RWPE1 (cell line): ENCODE measurements at regions not wholly inside any gene's neighbourhood (a gene's known extent, or its start where the extent isn't known, plus 50 kb on each side); places are given as distances from the start of the nearest gene placed in this dataset.
"Not testable (repeated sequence)": the region's sequence is repeated elsewhere in the genome, so short reads cannot be mapped to it uniquely, and the experiment has no call there.

Source experiments
- CTCF ChIA-PET: fragments of 350-600 bp; sonication (Branson Sonifier 250); formaldehyde crosslinking; extraction: SDS; loops from one replicate; lab custom pipeline; 2021; lab: Yijun Ruan, JAX
- POLR2A ChIA-PET: fragments of 400-600 bp; formaldehyde crosslinking; extraction: SDS; loops from one replicate; lab custom pipeline; 2020; ENCODE audit warnings: antibody characterized with exemption; ENCODE audit not compliant: low non-redundant PET; lab: Yijun Ruan, JAX
- DNase-seq: peaks from one replicate; pipeline ENCODE4 v3.0.0; 2012; ENCODE audit warnings: low spot score
- H3K27ac ChIP-seq: fragments of 450-650 bp; 2 replicates; pipeline ENCODE4 v1.5.1; 2017

- peak overlapping the region; percentile 52 for H3K27ac ChIP-seq
- CTCF ChIA-PET, POLR2A ChIA-PET, DNase-seq: not testable (repeated sequence)
Measured at GRCh38 chr2:111355823-111356511, 235.3 kb downstream of the BCL2L11 start.

GRCh38 chr2:111356512-111357031 lies 235.9 kb downstream of the BCL2L11 start:
- H3K27ac ChIP-seq, CTCF ChIA-PET, POLR2A ChIA-PET, DNase-seq: not testable (repeated sequence)

GRCh38 chr2:111365986-111366640 lies 245.4 kb downstream of the BCL2L11 start:
- DNase-seq, CTCF ChIA-PET, H3K27ac ChIP-seq, POLR2A ChIA-PET: not testable (repeated sequence)

GRCh38 chr2:111366641-111367029 lies 245.9 kb downstream of the BCL2L11 start:
- POLR2A ChIA-PET, DNase-seq, CTCF ChIA-PET, H3K27ac ChIP-seq: not testable (repeated sequence)

GRCh38 chr2:111367080-111367479 lies 246.4 kb downstream of the BCL2L11 start:
- CTCF ChIA-PET, POLR2A ChIA-PET: not testable (repeated sequence)

GRCh38 chr2:111367871-111368270 lies 247.2 kb downstream of the BCL2L11 start:
- POLR2A ChIA-PET, CTCF ChIA-PET, H3K27ac ChIP-seq, DNase-seq: not testable (repeated sequence)

More at GRCh38 chr2:111367080-111367479, 246.4 kb downstream of the BCL2L11 start:
- not testable (repeated sequence) for DNase-seq, H3K27ac ChIP-seq

- H3K27ac ChIP-seq, POLR2A ChIA-PET, CTCF ChIA-PET, DNase-seq: not testable (repeated sequence)
Measured at GRCh38 chr2:111368288-111368687, 247.6 kb downstream of the BCL2L11 start.

GRCh38 chr2:111373060-111373459 lies 252.3 kb downstream of the BCL2L11 start:
- CTCF ChIA-PET, POLR2A ChIA-PET, DNase-seq, H3K27ac ChIP-seq: not testable (repeated sequence)

- DNase-seq, H3K27ac ChIP-seq, CTCF ChIA-PET, POLR2A ChIA-PET: not testable (repeated sequence)
Measured at GRCh38 chr2:111373989-111374388, 253.3 kb downstream of the BCL2L11 start.

- H3K27ac ChIP-seq, DNase-seq, CTCF ChIA-PET, POLR2A ChIA-PET: not testable (repeated sequence)
Measured at GRCh38 chr2:111374734-111375133, 254.0 kb downstream of the BCL2L11 start.

- CTCF ChIA-PET, H3K27ac ChIP-seq, DNase-seq, POLR2A ChIA-PET: not testable (repeated sequence)
Measured at GRCh38 chr2:111375320-111375883, 254.7 kb downstream of the BCL2L11 start.

GRCh38 chr2:111376272-111376970 lies 255.7 kb downstream of the BCL2L11 start:
- POLR2A ChIA-PET, H3K27ac ChIP-seq, CTCF ChIA-PET, DNase-seq: not testable (repeated sequence)

GRCh38 chr2:111376971-111377352 lies 256.2 kb downstream of the BCL2L11 start:
- CTCF ChIA-PET, H3K27ac ChIP-seq, DNase-seq, POLR2A ChIA-PET: not testable (repeated sequence)

- H3K27ac ChIP-seq, CTCF ChIA-PET, DNase-seq, POLR2A ChIA-PET: not testable (repeated sequence)
Measured at GRCh38 chr2:111377386-111377959, 256.8 kb downstream of the BCL2L11 start.

- H3K27ac ChIP-seq, DNase-seq, POLR2A ChIA-PET, CTCF ChIA-PET: not testable (repeated sequence)
Measured at GRCh38 chr2:111378348-111378747, 257.6 kb downstream of the BCL2L11 start.

- POLR2A ChIA-PET, DNase-seq: not testable (repeated sequence)
Measured at GRCh38 chr2:111380733-111381439, 260.2 kb downstream of the BCL2L11 start.

More at GRCh38 chr2:111380733-111381439, 260.2 kb downstream of the BCL2L11 start:
- H3K27ac ChIP-seq, CTCF ChIA-PET: not testable (repeated sequence)
